Neural progenitor cell (in vitro differentiated cells): ENCODE measurements at regions not wholly inside any gene's neighbourhood (a gene's known extent, or its start where the extent isn't known, plus 50 kb on each side); places are given as distances from the start of the nearest gene placed in this dataset.

Experiments used
- EZH2 ChIP-seq: fragments of 200-600 bp; sonication (generic); IDR thresholded peaks from 2 replicates; pipeline ENCODE4 v1.6.1; 2017; ENCODE audit warnings: antibody characterized with exemption, mild to moderate bottlenecking, moderate library complexity
- EZH2phosphoT487 ChIP-seq: fragments of 200-600 bp; sonication (generic); IDR thresholded peaks from 2 replicates; pipeline ENCODE4 v1.6.1; 2017; ENCODE audit warnings: antibody characterized with exemption

GRCh38 chr12:130263025-130263424, 74.7 kb upstream of the PIWIL1 start:
- no peak for TF ChIP-seq EZH2phosphoT487
- no peak for TF ChIP-seq EZH2
